Neural progenitor cell (in vitro differentiated cells): ENCODE measurements at regions not wholly inside any gene's neighbourhood (a gene's known extent, or its start where the extent isn't known, plus 50 kb on each side); places are given as distances from the start of the nearest gene placed in this dataset.
"Not testable (repeated sequence)": the region's sequence is repeated elsewhere in the genome, so short reads cannot be mapped to it uniquely, and the experiment has no call there.

Experiments used
- DNase-seq: peaks from one replicate; pipeline ENCODE4 v3.0.0-alpha.2; 2016; ENCODE audit warnings: low spot score
- H2AFZ ChIP-seq: fragments of 200-600 bp; sonication (generic); replicated peaks from 2 replicates; pipeline ENCODE4 v1.6.1; 2016; ENCODE audit warnings: antibody characterized with exemption
- H3F3A ChIP-seq: fragments of 200-600 bp; sonication (generic); 2 replicates; pipeline ENCODE4 v1.6.1; 2016; ENCODE audit warnings: antibody characterized with exemption, low read depth
- H3K27ac ChIP-seq: fragments of 200-600 bp; sonication (generic); 2 replicates; pipeline ENCODE4 v1.5.1; 2016; ENCODE audit warnings: mild to moderate bottlenecking
- H3K27me3 ChIP-seq: fragments of 200-600 bp; sonication (generic); 2 replicates; pipeline ENCODE4 v1.6.1; 2016; ENCODE audit warnings: mild to moderate bottlenecking, moderate library complexity
- H3K36me3 ChIP-seq: fragments of 200-600 bp; sonication (generic); 2 replicates; pipeline ENCODE4 v1.5.1; 2016
- H3K4me1 ChIP-seq: fragments of 200-600 bp; sonication (generic); 2 replicates; pipeline ENCODE4 v1.6.1; 2016; ENCODE audit warnings: mixed run types
- H3K4me2 ChIP-seq: fragments of 200-600 bp; sonication (generic); 2 replicates; pipeline ENCODE4 v1.6.1; 2016
- H3K4me3 ChIP-seq: fragments of 200-600 bp; sonication (generic); 2 replicates; pipeline ENCODE4 v1.5.1; 2016
- H3K79me2 ChIP-seq: fragments of 200-600 bp; sonication (generic); 2 replicates; pipeline ENCODE4 v1.6.1; 2016; ENCODE audit warnings: low read depth
- H3K9ac ChIP-seq: fragments of 200-600 bp; sonication (generic); 2 replicates; pipeline ENCODE4 v1.6.1; 2016
- H3K9me3 ChIP-seq: fragments of 200-600 bp; sonication (generic); 2 replicates; pipeline ENCODE4 v1.5.1; 2016; ENCODE audit warnings: low read depth
- H4K20me1 ChIP-seq: fragments of 200-600 bp; sonication (generic); 2 replicates; pipeline ENCODE4 v1.6.1; 2016; ENCODE audit warnings: low read depth
- H3K27ac Mint-ChIP-seq: 3 replicates; pipeline ENCODE4 v1.8.0; 2021; ENCODE audit warnings: mixed read lengths
- H3K27me3 Mint-ChIP-seq: 2 replicates; pipeline ENCODE4 v1.8.0; 2022; ENCODE audit warnings: low read depth, mild to moderate bottlenecking, inconsistent platforms, moderate library complexity, mixed read lengths; ENCODE audit not compliant: insufficient read depth
- H3K36me3 Mint-ChIP-seq: 3 replicates; pipeline ENCODE4 v1.8.0; 2021; ENCODE audit warnings: mixed read lengths
- H3K4me1 Mint-ChIP-seq: 3 replicates; pipeline ENCODE4 v1.8.0; 2021; ENCODE audit warnings: mixed read lengths
- H3K4me3 Mint-ChIP-seq: 3 replicates; pipeline ENCODE4 v1.8.0; 2021; ENCODE audit warnings: mild to moderate bottlenecking, moderate library complexity, mixed read lengths
- H3K9me3 Mint-ChIP-seq: 3 replicates; pipeline ENCODE4 v1.8.0; 2020; ENCODE audit warnings: mixed read lengths
- CTCF ChIP-seq: fragments of 200-600 bp; sonication (generic); IDR thresholded peaks from 2 replicates; pipeline ENCODE4 v1.5.1; 2017; ENCODE audit warnings: antibody characterized with exemption, mild to moderate bottlenecking
- EZH2 ChIP-seq: fragments of 200-600 bp; sonication (generic); IDR thresholded peaks from 2 replicates; pipeline ENCODE4 v1.6.1; 2017; ENCODE audit warnings: antibody characterized with exemption, mild to moderate bottlenecking, moderate library complexity
- EZH2phosphoT487 ChIP-seq: fragments of 200-600 bp; sonication (generic); IDR thresholded peaks from 2 replicates; pipeline ENCODE4 v1.6.1; 2017; ENCODE audit warnings: antibody characterized with exemption

DNA sequence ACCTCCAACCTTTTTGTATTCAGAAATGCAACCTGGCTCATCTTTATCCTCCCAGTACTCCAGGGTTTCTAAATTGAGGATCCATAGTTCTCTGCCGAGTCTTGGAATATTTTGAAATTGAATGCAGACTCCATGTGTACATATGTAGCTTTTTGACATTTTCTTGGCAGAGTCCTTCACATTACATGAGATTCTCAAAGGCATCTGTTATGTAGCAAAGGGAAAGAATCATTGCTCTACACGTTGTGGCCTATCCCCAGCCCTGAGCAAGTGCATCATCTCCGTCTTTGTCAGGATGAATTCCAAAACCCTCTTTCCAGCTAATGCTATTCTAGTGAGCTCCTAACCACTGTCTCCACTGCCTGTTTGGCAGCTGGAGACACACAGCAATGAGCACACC, 742.9 kb downstream of the DHX35 start:
- Mint-ChIP-seq H3K27ac (no peak overlapping the region), H3K36me3 (no peaks in the 10 kb centered on the region), H3K4me3 (no peak overlapping the region), H3K9me3 (no peaks in the 10 kb centered on the region), H3K4me1 (no peaks in the 10 kb centered on the region), H3K27me3 (peaks cover 4% of the 10 kb centered on the region)
- TF ChIP-seq CTCF (no peak), EZH2 (no peak), EZH2phosphoT487 (no peak)
- Histone ChIP-seq H3K4me1 (no peaks in the 10 kb centered on the region), H3K79me2 (no peaks in the 10 kb centered on the region), H3F3A (no peaks in the 10 kb centered on the region), H4K20me1 (no peaks in the 10 kb centered on the region), H2AFZ (no peak overlapping the region), H3K4me3 (no peak overlapping the region), H3K27me3 (no peaks in the 10 kb centered on the region), H3K36me3 (no peaks in the 10 kb centered on the region), H3K9me3 (no peaks in the 10 kb centered on the region), H3K9ac (no peak overlapping the region), H3K27ac (no peak overlapping the region), H3K4me2 (no peak overlapping the region)
- no peak for DNase-seq

DNA sequence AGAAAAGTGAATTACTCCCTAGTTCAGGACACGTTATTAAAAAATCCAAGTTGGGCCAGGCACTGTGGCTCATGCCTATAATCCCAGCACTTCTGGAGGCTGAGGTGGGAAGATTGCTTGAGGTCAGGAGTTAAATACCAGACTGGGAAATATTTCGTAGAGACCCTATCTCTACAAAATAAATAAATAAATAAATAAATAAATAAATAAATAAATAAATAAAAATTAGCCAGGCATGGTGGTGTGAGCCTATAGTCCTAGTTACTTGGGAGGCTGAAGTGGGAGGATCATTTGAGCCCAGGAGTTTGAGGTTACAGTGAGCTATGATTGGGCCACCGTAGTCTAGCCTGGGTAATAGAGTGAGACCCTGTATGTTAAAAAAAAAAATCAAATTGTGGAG, 741.2 kb downstream of the DHX35 start:
- not testable (repeated sequence) for H3K36me3 Mint-ChIP-seq, H3K9me3 Mint-ChIP-seq, H3K27me3 Mint-ChIP-seq

GRCh38 chr20:39702701-39703349, 740.7 kb downstream of the DHX35 start:
- no peak for DNase-seq
- no peak overlapping the region for H3K4me3 Mint-ChIP-seq
- Histone ChIP-seq H3K9me3 (no peaks in the 10 kb centered on the region), H3K27ac (no peak overlapping the region), H3K4me2 (no peak overlapping the region), H3F3A (no peaks in the 10 kb centered on the region), H3K79me2 (no peaks in the 10 kb centered on the region), H3K4me1 (no peaks in the 10 kb centered on the region), H3K4me3 (no peak overlapping the region), H3K9ac (no peak overlapping the region), H3K36me3 (no peaks in the 10 kb centered on the region), H4K20me1 (no peaks in the 10 kb centered on the region), H2AFZ (no peak overlapping the region), H3K27me3 (no peaks in the 10 kb centered on the region)
- peaks cover 7% of the 10 kb centered on the region for H3K27me3 Mint-ChIP-seq
- no peaks in the 10 kb centered on the region for H3K9me3 Mint-ChIP-seq
- H3K4me1 Mint-ChIP-seq, result no peaks in the 10 kb centered on the region
- TF ChIP-seq CTCF, result no peak
- no peak for TF ChIP-seq EZH2
- no peak for TF ChIP-seq EZH2phosphoT487
- no peaks in the 10 kb centered on the region for H3K36me3 Mint-ChIP-seq
- no peak overlapping the region for H3K27ac Mint-ChIP-seq

More for the DNA sequence above, 741.2 kb downstream of the DHX35 start:
- not testable (repeated sequence) for H3K27me3 ChIP-seq, H3K4me1 ChIP-seq, H3K36me3 ChIP-seq, H3K79me2 ChIP-seq, H2AFZ ChIP-seq, H3K9ac ChIP-seq, H3K9me3 ChIP-seq, H3F3A ChIP-seq, DNase-seq, H4K20me1 ChIP-seq, H3K4me3 Mint-ChIP-seq, H3K4me3 ChIP-seq, H3K4me2 ChIP-seq, H3K27ac Mint-ChIP-seq, H3K27ac ChIP-seq, H3K4me1 Mint-ChIP-seq

GRCh38 chr20:39700528-39700927, 738.4 kb downstream of the DHX35 start:
- Histone ChIP-seq H3K9me3 (no peaks in the 10 kb centered on the region), H4K20me1 (no peaks in the 10 kb centered on the region), H3F3A (no peaks in the 10 kb centered on the region), H3K4me3 (no peak overlapping the region), H3K4me2 (no peak overlapping the region), H2AFZ (no peak overlapping the region), H3K79me2 (no peaks in the 10 kb centered on the region), H3K36me3 (no peaks in the 10 kb centered on the region), H3K27ac (no peak overlapping the region), H3K9ac (no peak overlapping the region), H3K27me3 (no peaks in the 10 kb centered on the region), H3K4me1 (no peaks in the 10 kb centered on the region)
- H3K4me1 Mint-ChIP-seq, result no peaks in the 10 kb centered on the region
- no peak overlapping the region for H3K4me3 Mint-ChIP-seq
- no peak overlapping the region for H3K27ac Mint-ChIP-seq
- no peaks in the 10 kb centered on the region for H3K9me3 Mint-ChIP-seq
- H3K27me3 Mint-ChIP-seq, result peaks cover 7% of the 10 kb centered on the region
- DNase-seq, result no peak
- no peaks in the 10 kb centered on the region for H3K36me3 Mint-ChIP-seq
- TF ChIP-seq EZH2, result no peak
- no peak for TF ChIP-seq CTCF
- no peak for TF ChIP-seq EZH2phosphoT487
